K562 (cell line): ENCODE measurements at regions not wholly inside any gene's neighbourhood (a gene's known extent, or its start where the extent isn't known, plus 50 kb on each side); places are given as distances from the start of the nearest gene placed in this dataset.

ENCODE experiments used
- ARID4B ChIP-seq: sonication (generic); formaldehyde crosslinking; IDR thresholded peaks from 2 replicates; pipeline ENCODE4 v1.8.0; 2022; ENCODE audit warnings: mild to moderate bottlenecking, missing genetic modification reagents
- MCM7 ChIP-seq, 2 experiments: fragments of 450-650 bp; IDR thresholded peaks; 2 replicates each; pipeline ENCODE4 v1.6.1; 2016 to 2018
- TARDBP ChIP-seq: fragments of 450-650 bp; IDR thresholded peaks from 2 replicates; pipeline ENCODE4 v1.6.1; 2016
- TEAD4 ChIP-seq, 2 experiments: sonication (generic) in 1 of 2; formaldehyde crosslinking in 1 of 2; IDR thresholded peaks; 2 replicates each; pipeline versions ENCODE4 v1.6.1 to v1.8.0; 2012 to 2022; ENCODE audit warnings: borderline replicate concordance in 1 of 2, inconsistent platforms in 1 of 2, low read length in 1 of 2, mild to moderate bottlenecking in 1 of 2, missing genetic modification reagents in 1 of 2
- ZFP1 ChIP-seq: fragments of 450-650 bp; formaldehyde crosslinking; IDR thresholded peaks from 2 replicates; pipeline ENCODE4 v1.4.0; 2020; ENCODE audit warnings: mild to moderate bottlenecking, mixed read lengths
- ZNF318 ChIP-seq, 2 experiments: fragments of 450-650 bp; IDR thresholded peaks; 2 replicates each; pipeline ENCODE4 v1.6.1; 2016; ENCODE audit warnings: mild to moderate bottlenecking in 2 of 2, borderline replicate concordance in 1 of 2, low read depth in 1 of 2, moderate library complexity in 1 of 2

- no peak for TF ChIP-seq ZNF318 (IDR thresholded peaks at IDR 0.05; ENCODE audit: borderline replicate concordance in 1 of 2, low read depth in 1 of 2)
- TF ChIP-seq TEAD4 (IDR thresholded peaks at IDR 0.05; ENCODE audit: low read length) = no peak
- no peak for TF ChIP-seq TEAD4 (CRISPR knock-in tag; IDR thresholded peaks at IDR 0.05; ENCODE audit: borderline replicate concordance)
- TF ChIP-seq MCM7 (IDR thresholded peaks at IDR 0.05) = no peak
- TF ChIP-seq TARDBP = no peak
- no peak for TF ChIP-seq ZFP1 (CRISPR knock-in tag)
- no peak for TF ChIP-seq ARID4B (CRISPR knock-in tag)
These were observed 162.3 kb downstream of the NDUFA12 start (continued) for GRCh38 chr12:94841177-94841576.
